Osteocyte (in vitro differentiated cells): ENCODE measurements at regions not wholly inside any gene's neighbourhood (a gene's known extent, or its start where the extent isn't known, plus 50 kb on each side); places are given as distances from the start of the nearest gene placed in this dataset.

Source experiments
- DNase-seq: peaks from one replicate; pipeline ENCODE4 v3.0.0; 2021; ENCODE audit warnings: mixed read lengths; ENCODE audit not compliant: unreplicated experiment; ENCODE audit errors: extremely low spot score
- H3K27ac Mint-ChIP-seq: one replicate; pipeline ENCODE4 v1.8.0; 2021; ENCODE audit warnings: mild to moderate bottlenecking, mixed read lengths; ENCODE audit not compliant: unreplicated experiment
- H3K27me3 Mint-ChIP-seq: one replicate; pipeline ENCODE4 v1.8.0; 2021; ENCODE audit warnings: mixed read lengths; ENCODE audit not compliant: unreplicated experiment
- H3K36me3 Mint-ChIP-seq: one replicate; pipeline ENCODE4 v1.8.0; 2021; ENCODE audit warnings: mixed read lengths; ENCODE audit not compliant: unreplicated experiment
- H3K4me1 Mint-ChIP-seq: one replicate; pipeline ENCODE4 v1.8.0; 2021; ENCODE audit warnings: mixed read lengths; ENCODE audit not compliant: unreplicated experiment
- H3K4me3 Mint-ChIP-seq: one replicate; pipeline ENCODE4 v1.8.0; 2021; ENCODE audit warnings: mild to moderate bottlenecking, moderate library complexity, mixed read lengths; ENCODE audit not compliant: unreplicated experiment
- H3K9me3 Mint-ChIP-seq: one replicate; pipeline ENCODE4 v1.8.0; 2021; ENCODE audit warnings: mixed read lengths; ENCODE audit not compliant: unreplicated experiment
- TF ChIP-seq, protein P1 (sequence below): fragments of 200-600 bp; sonication (generic); IDR thresholded peaks from 2 replicates; pipeline ENCODE4 v1.5.0; 2021; ENCODE audit warnings: antibody characterized with exemption, mild to moderate bottlenecking, moderate library complexity

GRCh38 chr13:22091971-22092300 lies 421.1 kb downstream of the FGF9 start:
- TF ChIP-seq, protein P1, sequence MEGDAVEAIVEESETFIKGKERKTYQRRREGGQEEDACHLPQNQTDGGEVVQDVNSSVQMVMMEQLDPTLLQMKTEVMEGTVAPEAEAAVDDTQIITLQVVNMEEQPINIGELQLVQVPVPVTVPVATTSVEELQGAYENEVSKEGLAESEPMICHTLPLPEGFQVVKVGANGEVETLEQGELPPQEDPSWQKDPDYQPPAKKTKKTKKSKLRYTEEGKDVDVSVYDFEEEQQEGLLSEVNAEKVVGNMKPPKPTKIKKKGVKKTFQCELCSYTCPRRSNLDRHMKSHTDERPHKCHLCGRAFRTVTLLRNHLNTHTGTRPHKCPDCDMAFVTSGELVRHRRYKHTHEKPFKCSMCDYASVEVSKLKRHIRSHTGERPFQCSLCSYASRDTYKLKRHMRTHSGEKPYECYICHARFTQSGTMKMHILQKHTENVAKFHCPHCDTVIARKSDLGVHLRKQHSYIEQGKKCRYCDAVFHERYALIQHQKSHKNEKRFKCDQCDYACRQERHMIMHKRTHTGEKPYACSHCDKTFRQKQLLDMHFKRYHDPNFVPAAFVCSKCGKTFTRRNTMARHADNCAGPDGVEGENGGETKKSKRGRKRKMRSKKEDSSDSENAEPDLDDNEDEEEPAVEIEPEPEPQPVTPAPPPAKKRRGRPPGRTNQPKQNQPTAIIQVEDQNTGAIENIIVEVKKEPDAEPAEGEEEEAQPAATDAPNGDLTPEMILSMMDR = no peak
- H3K4me3 Mint-ChIP-seq = no peak overlapping the region
- H3K36me3 Mint-ChIP-seq = no peaks in the 10 kb centered on the region
- peaks cover 2% of the 10 kb centered on the region for H3K4me1 Mint-ChIP-seq
- no peak overlapping the region for H3K27ac Mint-ChIP-seq
- DNase-seq = no peak
- peaks cover 22% of the 10 kb centered on the region for H3K9me3 Mint-ChIP-seq
- H3K27me3 Mint-ChIP-seq = no peaks in the 10 kb centered on the region

DNA sequence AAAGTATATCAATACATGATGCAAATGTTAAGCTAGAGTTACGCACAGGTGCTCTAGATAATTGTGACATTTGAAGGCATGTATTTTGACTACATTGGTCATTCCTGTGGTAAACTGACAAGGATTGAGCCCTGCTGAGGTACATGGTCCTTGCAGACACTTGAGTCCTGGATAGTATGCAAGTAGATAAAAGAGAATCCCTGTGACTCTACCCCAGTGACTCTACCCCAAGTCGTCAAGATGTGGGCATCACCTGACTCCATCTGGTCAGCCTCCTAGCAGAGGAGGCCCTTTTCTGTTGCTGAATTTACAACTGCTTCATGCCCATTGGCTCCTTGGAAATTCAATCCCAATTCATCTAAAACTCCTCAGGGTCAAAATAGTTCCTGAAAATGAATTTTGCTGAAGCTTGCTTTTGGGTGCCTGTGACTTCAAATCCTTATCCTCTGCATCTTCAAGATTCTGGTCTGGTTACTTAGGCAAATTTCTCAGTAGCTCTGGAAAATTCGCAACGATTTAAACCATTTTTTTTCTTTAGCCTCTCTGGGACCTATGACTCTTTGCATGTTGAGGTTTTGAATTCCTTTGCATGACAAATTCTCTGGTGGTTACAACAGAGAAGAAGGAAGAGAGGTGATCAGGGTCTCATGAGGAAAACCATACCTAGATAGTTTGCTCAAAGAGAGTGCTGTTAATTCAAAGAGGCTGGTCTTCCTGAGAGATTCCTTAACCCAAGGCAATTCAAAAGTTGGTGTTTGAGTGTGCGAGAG lies 422.1 kb downstream of the FGF9 start:
- TF ChIP-seq, protein P1 = no peak
- no peak for DNase-seq
- Mint-ChIP-seq H3K4me1 (peaks cover 2% of the 10 kb centered on the region), H3K9me3 (peaks cover 21% of the 10 kb centered on the region), H3K4me3 (no peak overlapping the region), H3K36me3 (no peaks in the 10 kb centered on the region), H3K27me3 (no peaks in the 10 kb centered on the region), H3K27ac (no peak overlapping the region)

GRCh38 chr13:22095794-22096193 lies 424.9 kb downstream of the FGF9 start:
- TF ChIP-seq, protein P1 = no peak

DNA sequence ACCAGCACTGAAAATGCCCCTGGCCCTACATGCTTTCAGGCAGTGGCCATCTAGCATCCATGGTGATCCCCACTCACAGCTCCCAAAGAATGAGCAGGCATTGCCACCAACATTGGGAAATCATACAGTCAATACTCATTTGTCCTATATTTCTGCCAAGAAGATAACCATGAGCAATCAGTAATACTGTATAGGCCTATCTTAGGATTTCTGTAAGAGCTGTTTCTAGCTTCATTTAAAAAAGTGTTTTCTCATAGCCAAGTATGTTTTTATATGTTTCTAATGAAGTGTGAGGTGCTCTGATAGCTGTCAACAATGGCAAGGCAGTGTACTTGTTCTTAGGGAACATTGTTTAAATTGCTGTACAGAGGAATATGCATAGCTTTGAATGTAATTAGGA lies 428.7 kb downstream of the FGF9 start:
- no peaks in the 10 kb centered on the region for H3K36me3 Mint-ChIP-seq
- no peaks in the 10 kb centered on the region for H3K27me3 Mint-ChIP-seq
- no peak overlapping the region for H3K4me3 Mint-ChIP-seq
- TF ChIP-seq, protein P1 = no peak
- no peak for DNase-seq
- H3K4me1 Mint-ChIP-seq = no peaks in the 10 kb centered on the region
- H3K27ac Mint-ChIP-seq = no peak overlapping the region
- H3K9me3 Mint-ChIP-seq = peaks cover 33% of the 10 kb centered on the region

More at GRCh38 chr13:22095794-22096193, 424.9 kb downstream of the FGF9 start:
- Mint-ChIP-seq H3K9me3 (peaks cover 26% of the 10 kb centered on the region), H3K27me3 (no peaks in the 10 kb centered on the region), H3K36me3 (no peaks in the 10 kb centered on the region), H3K27ac (no peak overlapping the region), H3K4me1 (peaks cover 2% of the 10 kb centered on the region), H3K4me3 (no peak overlapping the region)
- no peak for DNase-seq

DNA sequence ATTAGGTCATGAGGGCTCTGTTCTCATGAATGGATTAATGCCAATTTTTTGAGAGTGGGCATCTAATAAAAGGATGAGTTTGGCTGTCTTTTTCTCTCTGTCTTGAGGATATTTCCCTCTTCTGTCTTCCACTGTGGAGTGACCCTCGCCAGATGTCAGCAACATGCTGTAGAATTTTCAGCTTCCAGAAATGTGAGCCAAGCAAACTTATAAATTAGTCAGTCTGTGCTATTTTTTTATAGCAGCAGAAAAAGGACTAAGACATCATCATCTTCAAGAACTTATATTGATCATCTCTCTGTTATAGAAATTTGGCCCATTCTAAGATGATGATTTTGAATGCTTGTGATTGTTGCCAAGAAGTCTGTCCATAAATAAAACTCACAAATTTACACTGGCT lies 431.4 kb downstream of the FGF9 start:
- DNase-seq = no peak
- H3K4me3 Mint-ChIP-seq = no peak overlapping the region
- H3K27me3 Mint-ChIP-seq = no peaks in the 10 kb centered on the region
- H3K36me3 Mint-ChIP-seq = no peaks in the 10 kb centered on the region
- peaks cover 25% of the 10 kb centered on the region for H3K9me3 Mint-ChIP-seq
- no peaks in the 10 kb centered on the region for H3K4me1 Mint-ChIP-seq
- no peak overlapping the region for H3K27ac Mint-ChIP-seq
- TF ChIP-seq, protein P1 = no peak
